Body of pancreas (tissue), 4 donors: ENCODE measurements at regions not wholly inside any gene's neighbourhood (a gene's known extent, or its start where the extent isn't known, plus 50 kb on each side); places are given as distances from the start of the nearest gene placed in this dataset.

ENCODE experiments used
- POLR2A ChIP-seq, 3 donors: fragments of 450-650 bp; IDR thresholded peaks; one replicate each; pipeline ENCODE4 v1.6.1; 2016; ENCODE audit warnings: antibody characterized with exemption in 3 of 3, mild to moderate bottlenecking in 2 of 3
- TF ChIP-seq, protein P1 (sequence below), 7 experiments: fragments of 450-650 bp in 4 of 7; fragments of 200-600 bp in 3 of 7; sonication (generic) in 3 of 7; IDR thresholded peaks; one replicate each; pipeline ENCODE4 v1.5.1; 2016 to 2019; ENCODE audit warnings: antibody characterized with exemption in 7 of 7

DNA sequence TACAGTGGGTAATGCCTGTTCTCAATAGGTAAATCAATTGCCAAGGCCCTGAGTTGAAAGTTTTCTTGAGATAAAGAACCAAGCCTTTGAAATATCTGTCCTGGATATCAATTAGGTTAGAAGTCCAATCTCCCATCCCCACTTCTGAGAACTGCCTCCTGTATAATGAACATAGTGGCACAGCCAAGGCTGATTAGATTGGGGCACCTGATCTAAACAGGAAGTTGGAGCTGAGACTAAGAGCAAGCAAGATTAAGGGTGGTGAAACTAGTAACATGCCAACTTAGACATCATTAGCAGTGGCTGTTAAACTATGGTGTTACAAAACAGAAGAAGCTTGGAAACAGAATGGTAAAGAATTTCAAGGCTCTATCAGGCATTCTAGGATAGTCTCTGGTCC lies 137.7 kb upstream of the TMEM108 start:
- TF ChIP-seq, protein P1, sequence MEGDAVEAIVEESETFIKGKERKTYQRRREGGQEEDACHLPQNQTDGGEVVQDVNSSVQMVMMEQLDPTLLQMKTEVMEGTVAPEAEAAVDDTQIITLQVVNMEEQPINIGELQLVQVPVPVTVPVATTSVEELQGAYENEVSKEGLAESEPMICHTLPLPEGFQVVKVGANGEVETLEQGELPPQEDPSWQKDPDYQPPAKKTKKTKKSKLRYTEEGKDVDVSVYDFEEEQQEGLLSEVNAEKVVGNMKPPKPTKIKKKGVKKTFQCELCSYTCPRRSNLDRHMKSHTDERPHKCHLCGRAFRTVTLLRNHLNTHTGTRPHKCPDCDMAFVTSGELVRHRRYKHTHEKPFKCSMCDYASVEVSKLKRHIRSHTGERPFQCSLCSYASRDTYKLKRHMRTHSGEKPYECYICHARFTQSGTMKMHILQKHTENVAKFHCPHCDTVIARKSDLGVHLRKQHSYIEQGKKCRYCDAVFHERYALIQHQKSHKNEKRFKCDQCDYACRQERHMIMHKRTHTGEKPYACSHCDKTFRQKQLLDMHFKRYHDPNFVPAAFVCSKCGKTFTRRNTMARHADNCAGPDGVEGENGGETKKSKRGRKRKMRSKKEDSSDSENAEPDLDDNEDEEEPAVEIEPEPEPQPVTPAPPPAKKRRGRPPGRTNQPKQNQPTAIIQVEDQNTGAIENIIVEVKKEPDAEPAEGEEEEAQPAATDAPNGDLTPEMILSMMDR (IDR thresholded peaks at IDR 0.05): no peak
- TF ChIP-seq POLR2A (IDR thresholded peaks at IDR 0.05): no peak
